Activated naive CD8-positive, alpha-beta T cell (primary cell): ENCODE measurements at regions not wholly inside any gene's neighbourhood (a gene's known extent, or its start where the extent isn't known, plus 50 kb on each side); places are given as distances from the start of the nearest gene placed in this dataset.
"Not testable (repeated sequence)": the region's sequence is repeated elsewhere in the genome, so short reads cannot be mapped to it uniquely, and the experiment has no call there.

Experiments
- H3K27ac Mint-ChIP-seq: one replicate; pipeline ENCODE4 v1.8.0; 2021; ENCODE audit warnings: mixed read lengths
- H3K27me3 Mint-ChIP-seq: one replicate; pipeline ENCODE4 v1.8.0; 2021; ENCODE audit warnings: mixed read lengths
- H3K36me3 Mint-ChIP-seq: one replicate; pipeline ENCODE4 v1.8.0; 2021; ENCODE audit warnings: mixed read lengths
- H3K4me1 Mint-ChIP-seq: one replicate; pipeline ENCODE4 v1.8.0; 2021; ENCODE audit warnings: low read depth, mixed read lengths
- H3K4me3 Mint-ChIP-seq: one replicate; pipeline ENCODE4 v1.8.0; 2021; ENCODE audit warnings: mild to moderate bottlenecking, mixed read lengths
- H3K9me3 Mint-ChIP-seq: one replicate; pipeline ENCODE4 v1.8.0; 2021; ENCODE audit warnings: low read depth, mixed read lengths

GRCh38 chr1:166628259-166628658 is 211.0 kb upstream of the POGK start:
- H3K27ac Mint-ChIP-seq = no peak overlapping the region
- no peaks in the 10 kb centered on the region for H3K4me1 Mint-ChIP-seq
- no peaks in the 10 kb centered on the region for H3K9me3 Mint-ChIP-seq
- no peak overlapping the region for H3K4me3 Mint-ChIP-seq
- no peaks in the 10 kb centered on the region for H3K36me3 Mint-ChIP-seq
- peaks cover 2% of the 10 kb centered on the region for H3K27me3 Mint-ChIP-seq

- no peaks in the 10 kb centered on the region for H3K36me3 Mint-ChIP-seq
- H3K4me3 Mint-ChIP-seq = no peak overlapping the region
- no peaks in the 10 kb centered on the region for H3K9me3 Mint-ChIP-seq
- peaks cover 6% of the 10 kb centered on the region for H3K27me3 Mint-ChIP-seq
- no peak overlapping the region for H3K27ac Mint-ChIP-seq
- no peaks in the 10 kb centered on the region for H3K4me1 Mint-ChIP-seq
These were observed 209.3 kb upstream of the POGK start for GRCh38 chr1:166629946-166630345.

GRCh38 chr1:166630369-166630768 is 208.9 kb upstream of the POGK start:
- Mint-ChIP-seq H3K27ac (no peak overlapping the region), H3K9me3 (no peaks in the 10 kb centered on the region), H3K27me3 (peaks cover 9% of the 10 kb centered on the region), H3K4me1 (no peaks in the 10 kb centered on the region), H3K4me3 (no peak overlapping the region), H3K36me3 (no peaks in the 10 kb centered on the region)

- no peaks in the 10 kb centered on the region for H3K36me3 Mint-ChIP-seq
- peaks cover 28% of the 10 kb centered on the region for H3K27me3 Mint-ChIP-seq
These were observed 201.1 kb upstream of the POGK start for GRCh38 chr1:166638137-166638536.

GRCh38 chr1:166657228-166657627 is 182.0 kb upstream of the POGK start:
- not testable (repeated sequence) for H3K27me3 Mint-ChIP-seq, H3K4me1 Mint-ChIP-seq, H3K9me3 Mint-ChIP-seq, H3K4me3 Mint-ChIP-seq, H3K27ac Mint-ChIP-seq, H3K36me3 Mint-ChIP-seq

More at GRCh38 chr1:166638137-166638536, 201.1 kb upstream of the POGK start:
- no peaks in the 10 kb centered on the region for H3K4me1 Mint-ChIP-seq
- no peak overlapping the region for H3K27ac Mint-ChIP-seq
- no peaks in the 10 kb centered on the region for H3K9me3 Mint-ChIP-seq
- H3K4me3 Mint-ChIP-seq = no peak overlapping the region

- H3K27ac Mint-ChIP-seq, H3K9me3 Mint-ChIP-seq, H3K4me3 Mint-ChIP-seq, H3K4me1 Mint-ChIP-seq, H3K36me3 Mint-ChIP-seq: not testable (repeated sequence)
- H3K27me3 Mint-ChIP-seq = peaks cover 11% of the 10 kb centered on the region
These were observed 172.5 kb upstream of the POGK start for GRCh38 chr1:166666790-166667189.

GRCh38 chr1:166667600-166667999 is 171.7 kb upstream of the POGK start:
- H3K27me3 Mint-ChIP-seq = peaks cover 11% of the 10 kb centered on the region
- H3K4me1 Mint-ChIP-seq, H3K9me3 Mint-ChIP-seq, H3K36me3 Mint-ChIP-seq, H3K27ac Mint-ChIP-seq, H3K4me3 Mint-ChIP-seq: not testable (repeated sequence)

- Mint-ChIP-seq H3K27me3 (peaks cover 6% of the 10 kb centered on the region), H3K4me1 (peaks cover 15% of the 10 kb centered on the region)
These were observed 167.6 kb upstream of the POGK start for GRCh38 chr1:166671627-166672026.

GRCh38 chr1:166673722-166674121 is 165.6 kb upstream of the POGK start:
- H3K36me3 Mint-ChIP-seq = no peaks in the 10 kb centered on the region
- H3K4me1 Mint-ChIP-seq = peaks cover 15% of the 10 kb centered on the region
- H3K27me3 Mint-ChIP-seq = peaks cover 3% of the 10 kb centered on the region
- no peak overlapping the region for H3K27ac Mint-ChIP-seq
- H3K4me3 Mint-ChIP-seq = peak overlapping the region; percentile 15
- no peaks in the 10 kb centered on the region for H3K9me3 Mint-ChIP-seq

More at GRCh38 chr1:166671627-166672026, 167.6 kb upstream of the POGK start:
- H3K27ac Mint-ChIP-seq = no peak overlapping the region
- H3K9me3 Mint-ChIP-seq = no peaks in the 10 kb centered on the region
- H3K36me3 Mint-ChIP-seq = no peaks in the 10 kb centered on the region
- H3K4me3 Mint-ChIP-seq = no peak overlapping the region

- Mint-ChIP-seq H3K27me3 (peaks cover under 1% of the 10 kb centered on the region), H3K4me1 (peaks cover 15% of the 10 kb centered on the region), H3K4me3 (no peak overlapping the region), H3K27ac (no peak overlapping the region), H3K9me3 (no peaks in the 10 kb centered on the region), H3K36me3 (no peaks in the 10 kb centered on the region)
These were observed 164.1 kb upstream of the POGK start for GRCh38 chr1:166675213-166675612.

- Mint-ChIP-seq H3K4me1 (peaks cover 15% of the 10 kb centered on the region), H3K27me3 (no peaks in the 10 kb centered on the region), H3K36me3 (no peaks in the 10 kb centered on the region)
These were observed 162.3 kb upstream of the POGK start for GRCh38 chr1:166676981-166677380.

GRCh38 chr1:166679369-166679768 is 159.9 kb upstream of the POGK start:
- no peaks in the 10 kb centered on the region for H3K36me3 Mint-ChIP-seq
- no peaks in the 10 kb centered on the region for H3K27me3 Mint-ChIP-seq
- H3K4me1 Mint-ChIP-seq = no peaks in the 10 kb centered on the region
- H3K27ac Mint-ChIP-seq = no peak overlapping the region
- no peaks in the 10 kb centered on the region for H3K9me3 Mint-ChIP-seq
- no peak overlapping the region for H3K4me3 Mint-ChIP-seq

More at GRCh38 chr1:166676981-166677380, 162.3 kb upstream of the POGK start:
- Mint-ChIP-seq H3K9me3 (no peaks in the 10 kb centered on the region), H3K27ac (no peak overlapping the region), H3K4me3 (no peak overlapping the region)

- peaks cover 14% of the 10 kb centered on the region for H3K9me3 Mint-ChIP-seq
- H3K27ac Mint-ChIP-seq = no peak overlapping the region
- no peaks in the 10 kb centered on the region for H3K4me1 Mint-ChIP-seq
- peaks cover 12% of the 10 kb centered on the region for H3K27me3 Mint-ChIP-seq
- H3K4me3 Mint-ChIP-seq = no peak overlapping the region
- peaks cover 10% of the 10 kb centered on the region for H3K36me3 Mint-ChIP-seq
These were observed 156.7 kb upstream of the POGK start for GRCh38 chr1:166682588-166682987.

- peaks cover 13% of the 10 kb centered on the region for H3K27me3 Mint-ChIP-seq
These were observed 154.6 kb upstream of the POGK start for GRCh38 chr1:166684669-166685068.

GRCh38 chr1:166685200-166685599 is 154.1 kb upstream of the POGK start:
- Mint-ChIP-seq H3K4me3 (no peak overlapping the region), H3K27ac (no peak overlapping the region), H3K36me3 (peaks cover 10% of the 10 kb centered on the region), H3K9me3 (peaks cover 14% of the 10 kb centered on the region), H3K27me3 (peaks cover 17% of the 10 kb centered on the region), H3K4me1 (peaks cover 3% of the 10 kb centered on the region)

More at GRCh38 chr1:166684669-166685068, 154.6 kb upstream of the POGK start:
- Mint-ChIP-seq H3K36me3 (peaks cover 10% of the 10 kb centered on the region), H3K9me3 (peaks cover 14% of the 10 kb centered on the region)
- not testable (repeated sequence) for H3K4me3 Mint-ChIP-seq, H3K4me1 Mint-ChIP-seq, H3K27ac Mint-ChIP-seq

- H3K4me1 Mint-ChIP-seq, H3K4me3 Mint-ChIP-seq, H3K27ac Mint-ChIP-seq: not testable (repeated sequence)
- peaks cover 18% of the 10 kb centered on the region for H3K27me3 Mint-ChIP-seq
- peaks cover 10% of the 10 kb centered on the region for H3K36me3 Mint-ChIP-seq
- H3K9me3 Mint-ChIP-seq = peaks cover 14% of the 10 kb centered on the region
These were observed 153.4 kb upstream of the POGK start for GRCh38 chr1:166685891-166686290.
